Liver (tissue), 8 donors: ENCODE measurements at regions not wholly inside any gene's neighbourhood (a gene's known extent, or its start where the extent isn't known, plus 50 kb on each side); places are given as distances from the start of the nearest gene placed in this dataset.

ENCODE experiments used
- DNase-seq: peaks from one replicate; pipeline ENCODE4 v3.0.0-alpha.2; 2017; ENCODE audit warnings: low spot score
- H3K27ac ChIP-seq, 2 donors: one replicate each; pipeline ENCODE4 v1.7.0; 2013; ENCODE audit warnings: inconsistent platforms in 2 of 2, low read length in 2 of 2, control low read depth in 1 of 2, low read depth in 1 of 2, mild to moderate bottlenecking in 1 of 2
- H3K27me3 ChIP-seq, 4 donors: one replicate each; pipeline versions ENCODE4 v1.6.1 to v1.7.0; 2013; ENCODE audit warnings: low read length in 3 of 4, inconsistent platforms in 1 of 4, mild to moderate bottlenecking in 1 of 4, moderate library complexity in 1 of 4; ENCODE audit not compliant: control insufficient read depth in 4 of 4, insufficient read depth in 4 of 4
- H3K36me3 ChIP-seq, 4 donors: one replicate each; pipeline versions ENCODE4 v1.6.1 to v1.7.0; 2013; ENCODE audit warnings: low read length in 3 of 4, mild to moderate bottlenecking in 3 of 4, low read depth in 1 of 4, moderate library complexity in 1 of 4; ENCODE audit not compliant: control insufficient read depth in 4 of 4, insufficient read depth in 3 of 4
- H3K4me1 ChIP-seq, 4 donors: one replicate each; pipeline versions ENCODE4 v1.6.1 to v1.7.0; 2013; ENCODE audit warnings: low read length in 3 of 4, mild to moderate bottlenecking in 3 of 4, moderate library complexity in 1 of 4; ENCODE audit not compliant: control insufficient read depth in 4 of 4, insufficient read depth in 4 of 4
- H3K4me3 ChIP-seq, 3 donors: one replicate each; pipeline versions ENCODE4 v1.6.1 to v1.7.0; 2013; ENCODE audit warnings: low read length in 3 of 3, control low read depth in 1 of 3, low read depth in 1 of 3, mild to moderate bottlenecking in 1 of 3
- H3K9ac ChIP-seq, 2 donors: one replicate each; pipeline ENCODE4 v1.7.0; 2013; ENCODE audit warnings: low read length in 2 of 2, mild to moderate bottlenecking in 2 of 2, moderate library complexity in 2 of 2, control low read depth in 1 of 2, low read depth in 1 of 2
- H3K9me3 ChIP-seq, 4 donors: one replicate each; pipeline versions ENCODE4 v1.6.1 to v1.7.0; 2013; ENCODE audit warnings: low read length in 3 of 4; ENCODE audit not compliant: control insufficient read depth in 4 of 4
- ATF3 ChIP-seq: IDR thresholded peaks from 2 replicates; pipeline ENCODE4 v1.6.1; 2016; ENCODE audit warnings: antibody characterized with exemption
- CTCF ChIP-seq: fragments of 150-350 bp; IDR thresholded peaks from 2 replicates; pipeline ENCODE4 v1.5.1; 2017; ENCODE audit warnings: improper control_type of control experiment, low read depth, low read length; ENCODE audit not compliant: missing input control
- EGR1 ChIP-seq, 2 donors: IDR thresholded peaks; 2 replicates each; pipeline ENCODE4 v1.6.1; 2016 to 2018; ENCODE audit warnings: antibody characterized with exemption in 2 of 2, low read depth in 2 of 2
- FOXA1 ChIP-seq: IDR thresholded peaks from 2 replicates; pipeline ENCODE4 v1.6.1; 2016; ENCODE audit warnings: antibody characterized with exemption
- FOXA2 ChIP-seq: IDR thresholded peaks from 2 replicates; pipeline ENCODE4 v1.6.1; 2016; ENCODE audit warnings: antibody characterized with exemption
- HNF4G ChIP-seq: IDR thresholded peaks from 2 replicates; pipeline ENCODE4 v1.6.1; 2016; ENCODE audit warnings: antibody characterized with exemption
- JUND ChIP-seq, 2 donors: IDR thresholded peaks; 2 replicates each; pipeline ENCODE4 v1.6.1; 2016; ENCODE audit warnings: antibody characterized with exemption in 2 of 2
- MAX ChIP-seq: IDR thresholded peaks from 2 replicates; pipeline ENCODE4 v1.6.1; 2016; ENCODE audit warnings: antibody characterized with exemption
- NR2F2 ChIP-seq: IDR thresholded peaks from 2 replicates; pipeline ENCODE4 v1.6.1; 2016; ENCODE audit warnings: antibody characterized with exemption
- RAD21 ChIP-seq, 2 donors: IDR thresholded peaks; 2 replicates each; pipeline ENCODE4 v1.6.1; 2016; ENCODE audit warnings: antibody characterized with exemption in 2 of 2, mild to moderate bottlenecking in 2 of 2
- REST ChIP-seq: IDR thresholded peaks from 2 replicates; pipeline ENCODE4 v1.6.1; 2016; ENCODE audit warnings: antibody characterized with exemption, mild to moderate bottlenecking
- SP1 ChIP-seq: IDR thresholded peaks from 2 replicates; pipeline ENCODE4 v1.6.1; 2018; ENCODE audit warnings: antibody characterized with exemption, mild to moderate bottlenecking
- TAF1 ChIP-seq: conservative IDR thresholded peaks from 2 replicates; pipeline ENCODE4 v1.6.1; 2016; ENCODE audit warnings: antibody characterized with exemption, mild to moderate bottlenecking
- YY1 ChIP-seq: IDR thresholded peaks from 2 replicates; pipeline ENCODE4 v1.6.1; 2016; ENCODE audit warnings: antibody characterized with exemption, mild to moderate bottlenecking
- ZBTB33 ChIP-seq: IDR thresholded peaks from 2 replicates; pipeline ENCODE4 v1.6.1; 2016; ENCODE audit warnings: antibody characterized with exemption
- WGBS: extraction: QIAGEN DNeasy Blood & Tissue Kit; methylation state at CpG from one replicate; pipeline ENCODE4 v1.1.7; 2013; 5-methylcytosine and 5-hydroxymethylcytosine counted together
- donor health status: healthy.
- donor health status: healthy.
- donor health status: healthy.
- donor health status: healthy.
- donor health status: healthy.

GRCh38 chr1:22246755-22247480 lies 104.0 kb upstream of the WNT4 start:
- Histone ChIP-seq H3K9me3 (no peaks in the 10 kb centered on the region), H3K27ac (no peak overlapping the region), H3K4me3 (no peak overlapping the region), H3K27me3 (peaks cover 2 to 15% (median 10%) of the 10 kb centered on the region in 4 donors), H3K9ac (no peak overlapping the region), H3K36me3 (no peaks in the 10 kb centered on the region), H3K4me1 (no peaks in the 10 kb centered on the region)
- TF ChIP-seq CTCF (no peak), YY1 (no peak), TAF1 (no peak), ATF3 (no peak), EGR1 (IDR thresholded peaks at IDR 0.05; ENCODE audit: low read depth in 2 of 2) (no peak), JUND (IDR thresholded peaks at IDR 0.05) (no peak), RAD21 (IDR thresholded peaks at IDR 0.05) (no peak), SP1 (no peak), HNF4G (no peak), FOXA1 (no peak), NR2F2 (no peak), ZBTB33 (no peak), REST (no peak), MAX (no peak), FOXA2 (no peak)
- 91% methylated on average over 3 of the region's 3 CpGs for WGBS
- no peak for DNase-seq
